Stromal cell of bone marrow (primary cell): ENCODE measurements at regions not wholly inside any gene's neighbourhood (a gene's known extent, or its start where the extent isn't known, plus 50 kb on each side); places are given as distances from the start of the nearest gene placed in this dataset.

Experiments
- DNase-seq: peaks from one replicate; pipeline ENCODE4 v3.0.0-alpha.2; 2012; ENCODE audit warnings: low read depth

- no peak for DNase-seq
Observed at GRCh38 chr13:30030141-30030750, 179.8 kb upstream of the UBL3 start.

- DNase-seq, result peak; percentile 49
Observed at GRCh38 chr13:30027569-30028455, 177.4 kb upstream of the UBL3 start.

GRCh38 chr13:30026909-30027308, 176.5 kb upstream of the UBL3 start:
- no peak for DNase-seq

- peak; percentile 96 for DNase-seq
Observed at GRCh38 chr13:30026093-30026492, 175.7 kb upstream of the UBL3 start.

GRCh38 chr13:30025351-30025750, 174.9 kb upstream of the UBL3 start:
- no peak for DNase-seq

- DNase-seq, result no peak
Observed at GRCh38 chr13:30024125-30024865, 173.9 kb upstream of the UBL3 start.

GRCh38 chr13:30023196-30023895, 172.9 kb upstream of the UBL3 start:
- DNase-seq, result no peak

- DNase-seq, result no peak
Observed at GRCh38 chr13:30022796-30023195, 172.4 kb upstream of the UBL3 start.

- no peak for DNase-seq
Observed at GRCh38 chr13:30022256-30022655, 171.8 kb upstream of the UBL3 start.

GRCh38 chr13:30021611-30022010, 171.2 kb upstream of the UBL3 start:
- DNase-seq, result no peak

GRCh38 chr13:30020726-30021312, 170.4 kb upstream of the UBL3 start:
- DNase-seq, result no peak

GRCh38 chr13:30019648-30020626, 169.5 kb upstream of the UBL3 start:
- no peak for DNase-seq

- DNase-seq, result no peak
Observed at GRCh38 chr13:30017880-30018279, 167.5 kb upstream of the UBL3 start.

- DNase-seq, result no peak
Observed at GRCh38 chr13:30016398-30016797, 166.0 kb upstream of the UBL3 start.

- DNase-seq, result no peak
Observed at GRCh38 chr13:30009411-30009810, 159.0 kb upstream of the UBL3 start.

GRCh38 chr13:30006246-30006645, 155.8 kb upstream of the UBL3 start:
- DNase-seq, result no peak

- peak; percentile 31 for DNase-seq
Observed at GRCh38 chr13:30004204-30004603, 153.8 kb upstream of the UBL3 start.

GRCh38 chr13:30002577-30002976, 152.2 kb upstream of the UBL3 start:
- no peak for DNase-seq

- no peak for DNase-seq
Observed at GRCh38 chr13:30000370-30000765, 150.0 kb upstream of the UBL3 start.

- no peak for DNase-seq
Observed at GRCh38 chr13:29999492-30000369, 149.3 kb upstream of the UBL3 start.
